Testis (tissue), 2 donors: ENCODE measurements at regions not wholly inside any gene's neighbourhood (a gene's known extent, or its start where the extent isn't known, plus 50 kb on each side); places are given as distances from the start of the nearest gene placed in this dataset.
"Not testable (repeated sequence)": the region's sequence is repeated elsewhere in the genome, so short reads cannot be mapped to it uniquely, and the experiment has no call there.

ENCODE experiments used
- DNase-seq: peaks from one replicate; pipeline ENCODE4 v3.0.0-alpha.2; 2019
- H3K27ac ChIP-seq, 2 donors: fragments of 200-600 bp; sonication (generic); one replicate each; pipeline ENCODE4 v1.5.1; 2019
- H3K27me3 ChIP-seq: fragments of 200-600 bp; sonication (generic); one replicate; pipeline ENCODE4 v1.5.1; 2019
- H3K36me3 ChIP-seq: fragments of 200-600 bp; sonication (generic); one replicate; pipeline ENCODE4 v1.5.1; 2017; ENCODE audit warnings: low read depth; ENCODE audit errors: missing control alignments
- H3K4me1 ChIP-seq: fragments of 200-600 bp; sonication (generic); one replicate; pipeline ENCODE4 v1.5.1; 2019
- H3K4me3 ChIP-seq, 2 donors: fragments of 200-600 bp; sonication (generic); one replicate each; pipeline ENCODE4 v1.5.1; 2017 to 2019
- H3K9me3 ChIP-seq: fragments of 200-600 bp; sonication (generic); one replicate; pipeline ENCODE4 v1.5.1; 2017
- CTCF ChIP-seq, 3 experiments: fragments of 450-650 bp in 2 of 3; fragments of 200-600 bp in 1 of 3; sonication (generic) in 1 of 3; IDR thresholded peaks; one replicate each; pipeline ENCODE4 v1.5.1; 2016 to 2019; ENCODE audit warnings: antibody characterized with exemption in 3 of 3, mild to moderate bottlenecking in 2 of 3, moderate library complexity in 1 of 3
- POLR2A ChIP-seq: fragments of 450-650 bp; IDR thresholded peaks from one replicate; pipeline ENCODE4 v1.6.1; 2017; ENCODE audit warnings: antibody characterized with exemption, mild to moderate bottlenecking, moderate library complexity
- WGBS, 2 donors: methylation state at CpG; one replicate each; pipeline ENCODE4 v1.1.5; 2018; 5-methylcytosine and 5-hydroxymethylcytosine counted together
- intact Hi-C: fragments of 100-400 bp; cut with DNase I; formaldehyde crosslinking; loops from one replicate; pipeline ENCODE4 v1.15.1; 2023; ENCODE audit warnings: low total_unique reads

- no peaks in the 10 kb centered on the region for H3K4me1 ChIP-seq
- WGBS, 2 donors: 90 to 95% methylated on average over 6 of the region's 6 CpGs
- no peak for DNase-seq
- H3K36me3 ChIP-seq: no peaks in the 10 kb centered on the region
- no peaks in the 10 kb centered on the region for H3K27me3 ChIP-seq
- H3K27ac ChIP-seq: no peak overlapping the region
- no peaks in the 10 kb centered on the region for H3K9me3 ChIP-seq
- H3K4me3 ChIP-seq: no peak overlapping the region
- TF ChIP-seq CTCF (IDR thresholded peaks at IDR 0.05) (no peak), POLR2A (no peak)
- intact Hi-C loops: no loop called here
These were observed 236.9 kb downstream of the SLITRK6 start for GRCh38 chr13:85562282-85562681.

GRCh38 chr13:85557691-85558467 is 241.3 kb downstream of the SLITRK6 start:
- H3K9me3 ChIP-seq: no peaks in the 10 kb centered on the region
- H3K27ac ChIP-seq: no peak overlapping the region
- WGBS, 2 donors: 61 to 71% methylated on average over 6 of the region's 6 CpGs
- H3K4me1 ChIP-seq: no peaks in the 10 kb centered on the region
- H3K36me3 ChIP-seq: no peaks in the 10 kb centered on the region
- intact Hi-C loops: no loop called here
- H3K4me3 ChIP-seq: no peak overlapping the region
- no peak for DNase-seq
- TF ChIP-seq CTCF (IDR thresholded peaks at IDR 0.05): no peak
- TF ChIP-seq POLR2A: no peak
- no peaks in the 10 kb centered on the region for H3K27me3 ChIP-seq

GRCh38 chr13:85551012-85551411 is 248.2 kb downstream of the SLITRK6 start:
- no peaks in the 10 kb centered on the region for H3K36me3 ChIP-seq
- WGBS, 2 donors: 86% methylated on average over 1 of the region's 1 CpG
- H3K27ac ChIP-seq: no peak overlapping the region
- H3K4me3 ChIP-seq: no peak overlapping the region
- H3K4me1 ChIP-seq: no peaks in the 10 kb centered on the region
- no peaks in the 10 kb centered on the region for H3K27me3 ChIP-seq
- DNase-seq: no peak
- intact Hi-C loops: no loop called here
- H3K9me3 ChIP-seq: no peaks in the 10 kb centered on the region
- TF ChIP-seq POLR2A (no peak), CTCF (IDR thresholded peaks at IDR 0.05) (no peak)

- WGBS, 2 donors: 72 to 87% methylated on average over 2 of the region's 2 CpGs
These were observed 249.4 kb downstream of the SLITRK6 start for GRCh38 chr13:85549819-85550218.

GRCh38 chr13:85548845-85549244 is 250.4 kb downstream of the SLITRK6 start:
- H3K4me3 ChIP-seq, intact Hi-C loops, H3K4me1 ChIP-seq, H3K9me3 ChIP-seq, DNase-seq, H3K27me3 ChIP-seq, H3K27ac ChIP-seq, H3K36me3 ChIP-seq: not testable (repeated sequence)

More at GRCh38 chr13:85549819-85550218, 249.4 kb downstream of the SLITRK6 start:
- Histone ChIP-seq H3K36me3 (no peaks in the 10 kb centered on the region), H3K27me3 (no peaks in the 10 kb centered on the region), H3K4me1 (no peaks in the 10 kb centered on the region), H3K9me3 (no peaks in the 10 kb centered on the region), H3K4me3 (no peak overlapping the region), H3K27ac (no peak overlapping the region)
- TF ChIP-seq CTCF (IDR thresholded peaks at IDR 0.05) (no peak), POLR2A (no peak)
- DNase-seq: no peak
- intact Hi-C loops: no loop called here
